RPMI8226 (cell line): ENCODE measurements at regions not wholly inside any gene's neighbourhood (a gene's known extent, or its start where the extent isn't known, plus 50 kb on each side); places are given as distances from the start of the nearest gene placed in this dataset.

Experiments
- DNase-seq: peaks from one replicate; pipeline ENCODE4 v3.0.0-alpha.2; 2015

GRCh38 chr13:107291875-107292274, 723.9 kb upstream of the ARGLU1 start:
- no peak for DNase-seq

- DNase-seq: no peak
Measured at GRCh38 chr13:107289540-107289939, 721.6 kb upstream of the ARGLU1 start.

- DNase-seq: no peak
Measured at GRCh38 chr13:107284173-107284572, 716.2 kb upstream of the ARGLU1 start.

- DNase-seq: no peak
Measured at GRCh38 chr13:107277911-107278310, 710.0 kb upstream of the ARGLU1 start.

GRCh38 chr13:107276936-107277335, 709.0 kb upstream of the ARGLU1 start:
- no peak for DNase-seq

GRCh38 chr13:107275945-107276614, 708.1 kb upstream of the ARGLU1 start:
- no peak for DNase-seq

- DNase-seq: no peak
Measured at GRCh38 chr13:107275312-107275711, 707.4 kb upstream of the ARGLU1 start.

- DNase-seq: no peak
Measured at GRCh38 chr13:107271227-107271626, 703.3 kb upstream of the ARGLU1 start.

GRCh38 chr13:107266657-107267056, 698.7 kb upstream of the ARGLU1 start:
- DNase-seq: no peak

GRCh38 chr13:107258599-107259187, 690.8 kb upstream of the ARGLU1 start:
- DNase-seq: no peak

- no peak for DNase-seq
Measured at GRCh38 chr13:107254392-107254791, 686.5 kb upstream of the ARGLU1 start.

GRCh38 chr13:107252428-107252827, 684.5 kb upstream of the ARGLU1 start:
- DNase-seq: no peak

- no peak for DNase-seq
Measured at GRCh38 chr13:107252021-107252420, 684.1 kb upstream of the ARGLU1 start.

- no peak for DNase-seq
Measured at GRCh38 chr13:107251341-107251740, 683.4 kb upstream of the ARGLU1 start.

GRCh38 chr13:107250628-107251027, 682.7 kb upstream of the ARGLU1 start:
- no peak for DNase-seq

GRCh38 chr13:107244241-107244640, 676.3 kb upstream of the ARGLU1 start:
- no peak for DNase-seq

GRCh38 chr13:107242138-107242537, 674.2 kb upstream of the ARGLU1 start:
- no peak for DNase-seq

- no peak for DNase-seq
Measured at GRCh38 chr13:107241381-107241780, 673.4 kb upstream of the ARGLU1 start.

- DNase-seq: no peak
Measured at GRCh38 chr13:107239213-107239612, 671.3 kb upstream of the ARGLU1 start.

- no peak for DNase-seq
Measured at GRCh38 chr13:107238262-107238981, 670.5 kb upstream of the ARGLU1 start.

GRCh38 chr13:107234319-107235073, 666.6 kb upstream of the ARGLU1 start:
- no peak for DNase-seq

GRCh38 chr13:107233541-107233940, 665.6 kb upstream of the ARGLU1 start:
- no peak for DNase-seq

- DNase-seq: no peak
Measured at GRCh38 chr13:107231944-107232343, 664.0 kb upstream of the ARGLU1 start.

- no peak for DNase-seq
Measured at GRCh38 chr13:107223867-107224266, 655.9 kb upstream of the ARGLU1 start.
